ENCODE measurements at regions not wholly inside any gene's neighbourhood (a gene's known extent, or its start where the extent isn't known, plus 50 kb on each side); places are given as distances from the start of the nearest gene placed in this dataset.
"Not testable (repeated sequence)": the region's sequence is repeated elsewhere in the genome, so short reads cannot be mapped to it uniquely, and the experiment has no call there.

GRCh38 chr6:74518035-74518434 is 687.8 kb downstream of the COL12A1 start:
- no peak for DNase-seq (ENCODE audit: low read depth)

GRCh38 chr6:74510878-74511277 is 695.0 kb downstream of the COL12A1 start:
- DNase-seq (ENCODE audit: low read depth) = peak; percentile 52
- H3K4me3 ChIP-seq (ENCODE audit: low read depth, low read length) = no peak overlapping the region
- no peak for TF ChIP-seq CTCF (conservative IDR thresholded peaks at IDR 0.05; ENCODE audit: low read depth, low read length)

More at GRCh38 chr6:74518035-74518434, 687.8 kb downstream of the COL12A1 start:
- TF ChIP-seq CTCF (conservative IDR thresholded peaks at IDR 0.05; ENCODE audit: low read depth, low read length) = no peak
- no peak overlapping the region for H3K4me3 ChIP-seq (ENCODE audit: low read depth, low read length)

- H3K4me3 ChIP-seq (ENCODE audit: low read depth, low read length) = no peak overlapping the region
- peak; percentile 23 for DNase-seq (ENCODE audit: low read depth)
- no peak for TF ChIP-seq CTCF (conservative IDR thresholded peaks at IDR 0.05; ENCODE audit: low read depth, low read length)
Measured at GRCh38 chr6:74507649-74508048, 698.2 kb downstream of the COL12A1 start.

- no peak overlapping the region for H3K4me3 ChIP-seq (ENCODE audit: low read depth, low read length)
- TF ChIP-seq CTCF (conservative IDR thresholded peaks at IDR 0.05; ENCODE audit: low read depth, low read length) = no peak
- no peak for DNase-seq (ENCODE audit: low read depth)
Measured at GRCh38 chr6:74505391-74505790, 700.5 kb downstream of the COL12A1 start.

GRCh38 chr6:74504941-74505340 is 700.9 kb downstream of the COL12A1 start:
- no peak for TF ChIP-seq CTCF (conservative IDR thresholded peaks at IDR 0.05; ENCODE audit: low read depth, low read length)
- H3K4me3 ChIP-seq (ENCODE audit: low read depth, low read length) = no peak overlapping the region
- no peak for DNase-seq (ENCODE audit: low read depth)

GRCh38 chr6:74492587-74492986 is 713.3 kb downstream of the COL12A1 start:
- no peak overlapping the region for H3K4me3 ChIP-seq (ENCODE audit: low read depth, low read length)
- TF ChIP-seq CTCF (conservative IDR thresholded peaks at IDR 0.05; ENCODE audit: low read depth, low read length) = no peak
- no peak for DNase-seq (ENCODE audit: low read depth)

- no peak for TF ChIP-seq CTCF (conservative IDR thresholded peaks at IDR 0.05; ENCODE audit: low read depth, low read length)
- no peak for DNase-seq (ENCODE audit: low read depth)
- H3K4me3 ChIP-seq (ENCODE audit: low read depth, low read length) = no peak overlapping the region
Measured at GRCh38 chr6:74491844-74492374, 713.9 kb downstream of the COL12A1 start.

GRCh38 chr6:74488726-74489125 is 717.1 kb downstream of the COL12A1 start:
- not testable (repeated sequence) for DNase-seq (ENCODE audit: low read depth)

More at GRCh38 chr6:74488726-74489125, 717.1 kb downstream of the COL12A1 start:
- not testable (repeated sequence) for H3K4me3 ChIP-seq (ENCODE audit: low read depth, low read length)
